Ovary (tissue), 7 donors: ENCODE measurements at regions not wholly inside any gene's neighbourhood (a gene's known extent, or its start where the extent isn't known, plus 50 kb on each side); places are given as distances from the start of the nearest gene placed in this dataset.

ENCODE experiments used
- DNase-seq, 5 donors: peaks; one replicate each; pipeline ENCODE4 v3.0.0-alpha.2; 2019 to 2020
- H3K27ac ChIP-seq, 2 donors: fragments of 200-600 bp; one replicate each; pipeline versions ENCODE4 v1.5.1 to v1.8.0; 2019 to 2022
- H3K27me3 ChIP-seq: fragments of 200-600 bp; one replicate; pipeline ENCODE4 v1.8.0; 2022
- H3K36me3 ChIP-seq: fragments of 200-600 bp; sonication (generic); one replicate; pipeline ENCODE4 v1.5.1; 2019
- H3K4me1 ChIP-seq: one replicate; pipeline ENCODE4 v1.8.1; 2013; ENCODE audit warnings: mild to moderate bottlenecking, moderate library complexity; ENCODE audit not compliant: insufficient read depth
- H3K4me3 ChIP-seq: fragments of 200-600 bp; sonication (generic); one replicate; pipeline ENCODE4 v1.5.1; 2017
- H3K9me3 ChIP-seq, 2 donors: fragments of 200-600 bp in 1 of 2; sonication (generic) in 1 of 2; one replicate each; pipeline versions ENCODE4 v1.5.1 to v1.8.1; 2013 to 2019; ENCODE audit warnings: mild to moderate bottlenecking in 1 of 2, moderate library complexity in 1 of 2
- CTCF ChIP-seq, 3 donors: fragments of 450-650 bp in 2 of 3; fragments of 200-600 bp in 1 of 3; IDR thresholded peaks; one replicate each; pipeline versions ENCODE4 v1.5.1 to v1.8.0; 2016 to 2022; ENCODE audit warnings: antibody characterized with exemption in 3 of 3, mild to moderate bottlenecking in 1 of 3
- EP300 ChIP-seq: sonication (generic); formaldehyde crosslinking; IDR thresholded peaks from one replicate; pipeline ENCODE4 v1.6.1; 2017; ENCODE audit warnings: antibody characterized with exemption
- POLR2A ChIP-seq: fragments of 450-650 bp; IDR thresholded peaks from one replicate; pipeline ENCODE4 v1.6.1; 2017; ENCODE audit warnings: antibody characterized with exemption, mild to moderate bottlenecking, moderate library complexity
- WGBS, 3 donors: extraction: QIAGEN DNeasy Blood & Tissue Kit in 1 of 3; methylation state at CpG; one replicate each; pipeline versions ENCODE4 v1.1.5 to v1.1.7; 2013 to 2017; 5-methylcytosine and 5-hydroxymethylcytosine counted together
- intact Hi-C, 4 donors: fragments of 100-400 bp; cut with DNase I; formaldehyde crosslinking; loops; one replicate each; pipeline versions ENCODE4 v1.11.0 to v1.15.1; 2022 to 2023
- donor health status: DM: no; HTN: no; CAD: no; lungs with moderate emphysema.
- donor health status: DM: no; HTN: no; CAD: no.
- donor health status: Bipolar disorder and iron deficiency.
- donor health status: DM: no; HTN: no; CAD: no.
- donor health status: DM: yes; HTN: yes; CAD: no.

GRCh38 chr12:107480836-107481608, 204.6 kb upstream of the PWP1 start:
- TF ChIP-seq POLR2A (no peak), EP300 (no peak), CTCF (IDR thresholded peaks at IDR 0.05) (no peak)
- no peak overlapping the region for H3K27ac ChIP-seq
- 60 to 64% (median 61%) methylated on average over 4 of the region's 4 CpGs for WGBS, 3 donors
- no peaks in the 10 kb centered on the region for H3K9me3 ChIP-seq
- DNase-seq, result no peak
- no peaks in the 10 kb centered on the region for H3K27me3 ChIP-seq
- H3K4me1 ChIP-seq, result no peaks in the 10 kb centered on the region
- H3K36me3 ChIP-seq, result no peaks in the 10 kb centered on the region
- intact Hi-C loops, result no loop called here
- H3K4me3 ChIP-seq, result no peak overlapping the region

GRCh38 chr12:107484230-107484629, 201.4 kb upstream of the PWP1 start:
- H3K9me3 ChIP-seq, result no peaks in the 10 kb centered on the region
- H3K4me3 ChIP-seq, result no peak overlapping the region
- no peak for DNase-seq
- H3K27ac ChIP-seq, result no peak overlapping the region
- H3K4me1 ChIP-seq, result no peaks in the 10 kb centered on the region
- no peaks in the 10 kb centered on the region for H3K27me3 ChIP-seq
- H3K36me3 ChIP-seq, result no peaks in the 10 kb centered on the region
- intact Hi-C loops, result no loop called here
- WGBS, 3 donors, result 72 to 79% (median 73%) methylated on average over 3 of the region's 3 CpGs
- TF ChIP-seq POLR2A, result no peak
- TF ChIP-seq CTCF (IDR thresholded peaks at IDR 0.05), result no peak
- no peak for TF ChIP-seq EP300

- WGBS, 3 donors, result 78 to 91% (median 83%) methylated on average over 1 of the region's 1 CpG
- H3K36me3 ChIP-seq, result no peaks in the 10 kb centered on the region
- TF ChIP-seq CTCF (IDR thresholded peaks at IDR 0.05) (no peak), POLR2A (no peak), EP300 (no peak)
- DNase-seq, result no peak
- no peak overlapping the region for H3K4me3 ChIP-seq
- H3K4me1 ChIP-seq, result no peaks in the 10 kb centered on the region
- H3K27me3 ChIP-seq, result no peaks in the 10 kb centered on the region
- intact Hi-C loops, result no loop called here
- no peak overlapping the region for H3K27ac ChIP-seq
- no peaks in the 10 kb centered on the region for H3K9me3 ChIP-seq
Observed at GRCh38 chr12:107484941-107485340, 200.7 kb upstream of the PWP1 start.

- intact Hi-C loops, result no loop called here
- no peak overlapping the region for H3K27ac ChIP-seq
- H3K4me3 ChIP-seq, result no peak overlapping the region
Observed at GRCh38 chr12:107485731-107486130, 199.9 kb upstream of the PWP1 start.

More at GRCh38 chr12:107485731-107486130, 199.9 kb upstream of the PWP1 start:
- TF ChIP-seq EP300 (no peak), POLR2A (no peak), CTCF (IDR thresholded peaks at IDR 0.05) (no peak)
- Histone ChIP-seq H3K27me3 (no peaks in the 10 kb centered on the region), H3K36me3 (no peaks in the 10 kb centered on the region), H3K4me1 (no peaks in the 10 kb centered on the region), H3K9me3 (no peaks in the 10 kb centered on the region)
- 9 to 25% (median 12%) methylated on average over 1 of the region's 1 CpG for WGBS, 3 donors
- DNase-seq, result no peak
